NCI-H345 (cell line): ENCODE measurements at regions not wholly inside any gene's neighbourhood (a gene's known extent, or its start where the extent isn't known, plus 50 kb on each side); places are given as distances from the start of the nearest gene placed in this dataset.
"Not testable (repeated sequence)": the region's sequence is repeated elsewhere in the genome, so short reads cannot be mapped to it uniquely, and the experiment has no call there.

ENCODE experiments used
- DNase-seq: peaks from one replicate; lab custom pipeline; 2025; lab: John Stamatoyannopoulos, UW

- no peak for DNase-seq
Measured at GRCh38 chr3:168976969-168977368, 686.5 kb downstream of the MECOM start.

DNA sequence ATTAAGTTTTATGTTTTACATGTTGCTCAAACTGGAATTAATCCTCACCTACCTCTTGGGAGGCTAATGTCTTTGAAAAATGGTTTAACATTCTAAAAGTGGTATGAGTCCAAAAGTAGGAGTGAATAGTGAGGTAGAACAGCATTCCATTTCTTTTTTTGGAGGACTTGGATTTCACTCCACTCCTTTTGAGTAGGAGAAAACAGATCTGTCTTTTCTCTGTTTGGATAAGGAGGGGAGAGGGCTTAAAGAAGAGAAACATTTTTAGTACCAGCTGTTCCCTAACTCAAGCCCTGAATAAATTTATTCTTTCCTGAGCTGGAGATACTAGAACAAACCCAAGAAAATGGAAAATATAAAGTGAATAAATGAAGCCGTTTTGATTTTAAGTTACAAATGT, 687.9 kb downstream of the MECOM start:
- no peak for DNase-seq

GRCh38 chr3:168974617-168975403, 688.7 kb downstream of the MECOM start:
- no peak for DNase-seq

GRCh38 chr3:168973897-168974296, 689.6 kb downstream of the MECOM start:
- DNase-seq: no peak

- no peak for DNase-seq
Measured at GRCh38 chr3:168973206-168973605, 690.3 kb downstream of the MECOM start.

DNA sequence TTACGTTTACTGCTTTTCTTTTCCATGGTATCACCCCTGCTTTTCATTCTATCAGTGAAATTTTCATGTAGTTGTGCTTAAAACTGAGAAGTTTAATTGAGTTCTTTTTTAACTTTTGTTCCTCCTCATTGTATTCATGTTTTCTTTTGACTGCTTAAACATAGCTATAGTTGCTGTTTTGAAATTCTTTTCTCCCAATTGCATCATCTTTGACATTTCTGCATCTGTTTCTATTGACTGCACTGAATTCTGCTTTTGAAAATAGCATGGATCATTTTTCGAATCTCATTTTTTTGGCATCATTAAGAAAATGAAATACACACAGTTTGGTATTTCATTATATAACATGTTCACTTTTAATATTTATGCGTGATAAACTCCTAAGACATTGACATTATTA, 694.9 kb downstream of the MECOM start:
- no peak for DNase-seq

DNA sequence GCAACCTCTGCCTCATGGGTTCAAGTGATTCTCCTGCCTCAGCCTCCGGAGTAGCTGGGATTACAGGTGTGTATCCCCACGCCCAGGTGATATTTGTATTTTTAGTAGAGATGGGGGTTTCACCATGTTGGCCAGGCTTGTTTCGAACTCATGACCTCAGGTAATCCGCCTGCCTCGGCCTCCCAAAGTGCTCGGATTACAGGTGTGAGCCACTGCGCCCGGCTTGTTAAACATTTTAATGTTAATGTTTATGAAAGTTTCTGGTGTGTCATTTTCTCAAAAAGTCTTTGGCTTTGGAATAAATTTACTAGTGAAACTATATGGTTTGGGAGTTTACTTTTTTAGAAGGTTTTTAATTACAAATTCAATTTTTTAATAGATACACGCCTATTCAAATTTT, 698.8 kb downstream of the MECOM start:
- DNase-seq: no peak

DNA sequence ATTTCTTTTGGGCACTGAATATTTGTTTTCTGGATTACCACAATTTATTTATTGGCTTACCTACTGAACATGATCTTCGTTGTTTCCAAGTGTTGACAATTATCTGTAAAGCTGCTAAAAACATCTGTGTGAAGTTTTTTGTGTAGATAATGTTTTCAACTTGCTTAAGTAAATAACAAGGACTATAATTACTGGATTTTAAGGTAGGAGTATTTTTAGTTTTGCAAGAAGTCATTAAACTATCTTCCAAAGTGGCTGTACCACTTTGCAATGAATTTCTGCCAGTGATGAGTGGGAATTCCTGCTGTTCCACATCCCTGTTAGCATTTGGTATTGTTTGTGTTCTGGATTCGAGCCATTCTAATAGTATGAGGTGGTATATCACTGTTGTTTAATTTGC, 702.2 kb downstream of the MECOM start:
- DNase-seq: no peak

DNA sequence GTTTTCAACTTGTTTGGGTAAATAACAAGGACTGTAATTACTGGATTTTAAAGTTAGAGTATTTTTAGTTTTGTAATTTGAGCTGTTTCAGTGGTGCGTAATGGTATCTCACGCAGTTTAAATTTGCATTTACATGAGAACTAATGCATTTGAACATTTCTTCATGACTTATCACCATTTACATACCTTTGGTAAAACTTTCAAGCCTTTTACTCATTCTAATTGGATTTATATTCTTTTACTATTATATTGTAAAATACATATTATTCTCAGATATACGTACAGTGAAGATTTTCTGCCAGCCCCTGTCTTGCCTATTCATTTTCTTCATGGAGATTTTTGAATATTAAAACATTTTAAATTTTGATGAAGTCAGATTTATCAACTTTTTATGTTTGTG, 703.8 kb downstream of the MECOM start:
- DNase-seq: no peak

GRCh38 chr3:168958466-168958865, 705.0 kb downstream of the MECOM start:
- no peak for DNase-seq

- no peak for DNase-seq
Measured at GRCh38 chr3:168956076-168956475, 707.4 kb downstream of the MECOM start.

DNA sequence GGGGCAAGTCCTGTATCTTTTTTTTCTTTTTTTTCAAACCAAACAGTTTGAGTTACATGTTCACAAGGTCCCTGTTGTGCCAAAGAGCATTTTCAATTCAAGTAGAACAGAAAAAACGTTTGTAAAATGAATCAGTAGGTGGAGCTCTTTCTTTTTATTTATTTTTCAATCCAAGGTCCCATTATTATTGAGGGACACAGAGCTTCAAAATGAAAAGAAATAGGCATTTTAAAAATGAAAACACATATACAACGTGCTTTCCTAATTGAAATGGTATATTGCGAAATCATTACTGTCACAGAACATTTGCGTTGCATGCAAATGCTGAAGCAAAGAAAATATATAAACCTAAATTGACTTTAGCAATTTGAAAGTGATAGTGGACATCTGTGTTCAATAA, 711.0 kb downstream of the MECOM start:
- no peak for DNase-seq

DNA sequence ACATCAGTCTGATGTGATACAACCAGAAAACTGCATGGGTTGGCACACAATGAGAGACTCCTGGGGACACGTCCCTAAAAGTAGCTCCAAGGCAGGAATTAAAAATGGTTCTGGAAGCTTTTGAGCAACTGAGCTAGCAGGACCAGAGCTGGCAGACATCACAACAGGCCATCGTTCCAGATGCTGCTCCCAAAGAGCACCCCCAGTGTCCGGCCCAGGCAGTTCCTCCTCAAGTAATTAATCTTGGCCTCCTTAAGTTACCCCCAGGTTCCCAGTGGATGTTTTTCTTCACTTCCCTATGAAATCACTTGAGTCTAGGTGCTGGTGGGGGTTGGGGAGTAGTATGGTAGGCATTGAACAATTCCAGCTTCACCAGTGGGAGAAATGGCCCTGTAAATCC, 711.6 kb downstream of the MECOM start:
- DNase-seq: no peak

- no peak for DNase-seq
Measured at GRCh38 chr3:168951368-168951767, 712.1 kb downstream of the MECOM start.

- no peak for DNase-seq
Measured at GRCh38 chr3:168950622-168951021, 712.9 kb downstream of the MECOM start.

- DNase-seq: no peak
Measured at GRCh38 chr3:168939651-168940238, 723.8 kb downstream of the MECOM start.

GRCh38 chr3:168933614-168934013, 729.9 kb downstream of the MECOM start:
- no peak for DNase-seq

DNA sequence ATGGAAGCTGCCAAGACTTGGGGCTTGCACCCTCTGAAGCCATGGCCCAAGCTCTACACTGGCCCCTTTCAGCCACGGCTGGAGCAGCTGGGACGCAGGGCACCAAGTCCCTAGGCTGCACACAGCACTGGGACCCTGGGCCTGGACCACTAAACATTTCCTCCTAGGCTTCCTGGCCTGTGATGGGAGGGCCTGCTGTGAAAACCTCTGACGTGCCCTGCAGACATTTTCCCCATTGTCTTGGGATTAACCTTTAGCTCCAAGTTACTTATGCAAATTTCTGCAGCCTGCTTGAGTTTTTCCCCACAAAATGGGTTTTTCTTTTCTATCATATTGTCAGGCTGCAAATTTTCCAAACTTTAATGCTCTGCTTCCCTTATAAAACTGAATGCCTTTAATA, 733.5 kb downstream of the MECOM start:
- not testable (repeated sequence) for DNase-seq

DNA sequence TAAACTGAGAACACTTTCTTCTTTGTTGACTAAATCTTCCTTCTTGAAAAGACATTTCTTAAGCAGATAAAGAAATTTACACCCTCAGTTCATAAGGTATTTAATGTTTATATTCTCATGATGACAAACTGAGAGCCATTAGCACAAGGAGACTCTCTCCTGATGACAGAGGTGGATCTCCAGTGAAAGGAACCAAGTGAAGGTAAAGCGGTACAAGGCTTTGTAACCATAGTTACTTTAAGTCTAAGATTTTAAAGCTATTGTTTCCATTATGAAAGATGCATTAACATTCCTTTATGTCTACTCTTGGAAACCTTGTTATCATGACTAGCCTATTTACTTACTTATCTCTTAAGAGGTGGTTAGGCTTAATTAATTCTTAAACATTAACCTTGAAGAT, 737.1 kb downstream of the MECOM start:
- no peak for DNase-seq

DNA sequence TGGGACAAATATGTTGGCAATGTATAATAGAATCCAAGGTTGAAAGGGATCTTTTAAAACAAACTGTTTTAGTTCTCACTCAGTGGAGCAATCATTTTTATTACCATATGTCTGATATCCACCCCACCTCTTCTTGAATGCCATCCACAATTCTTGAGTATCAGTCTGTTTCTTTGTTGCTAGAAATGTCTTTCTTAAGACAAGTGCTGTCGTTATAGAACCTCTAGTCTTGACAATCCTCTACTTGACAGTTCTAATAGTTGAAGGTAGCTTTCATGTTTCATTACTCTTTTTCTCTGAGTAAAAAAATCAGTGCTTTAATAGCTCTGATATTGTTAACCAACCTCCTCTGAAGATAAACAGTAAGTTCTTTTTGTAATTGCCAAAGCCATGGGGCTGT, 737.9 kb downstream of the MECOM start:
- no peak for DNase-seq

DNA sequence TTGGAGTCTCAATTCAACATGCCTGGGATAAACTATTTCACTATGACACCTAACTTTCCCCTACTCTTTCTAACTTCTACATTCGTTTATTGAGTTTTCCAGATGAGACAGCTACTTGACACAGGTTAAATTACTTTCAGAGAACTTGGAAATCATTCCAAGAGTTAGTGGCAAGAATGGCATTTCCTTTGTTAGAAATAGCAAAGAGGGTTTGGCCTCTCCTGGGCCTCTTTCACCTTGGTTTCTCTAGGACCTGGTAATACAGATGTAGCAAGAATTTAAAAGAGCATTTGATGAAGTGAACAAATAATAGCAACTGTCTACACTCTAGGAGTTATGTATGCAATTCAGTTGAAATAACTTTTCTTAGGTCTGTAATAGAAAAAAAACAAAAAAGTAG, 748.9 kb downstream of the MECOM start:
- no peak for DNase-seq

DNA sequence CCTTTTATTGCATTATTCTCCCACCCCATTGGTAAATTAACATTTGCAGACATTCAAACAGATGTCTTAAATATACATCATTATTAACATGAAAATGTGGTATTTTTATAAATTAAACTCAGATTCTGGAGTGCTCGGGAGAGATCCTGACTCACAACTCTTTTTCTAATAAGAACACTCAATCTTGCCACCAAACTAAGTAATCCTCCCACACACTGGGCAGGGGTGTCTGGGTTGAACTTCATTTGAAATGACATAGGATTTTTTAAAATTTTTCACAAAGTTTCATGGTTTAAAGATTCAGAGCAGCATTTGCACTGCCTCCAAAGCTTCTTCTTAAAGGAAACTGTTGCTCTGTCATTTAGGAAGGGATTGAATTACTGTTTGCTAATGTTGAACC, 754.3 kb downstream of the MECOM start:
- no peak for DNase-seq

DNA sequence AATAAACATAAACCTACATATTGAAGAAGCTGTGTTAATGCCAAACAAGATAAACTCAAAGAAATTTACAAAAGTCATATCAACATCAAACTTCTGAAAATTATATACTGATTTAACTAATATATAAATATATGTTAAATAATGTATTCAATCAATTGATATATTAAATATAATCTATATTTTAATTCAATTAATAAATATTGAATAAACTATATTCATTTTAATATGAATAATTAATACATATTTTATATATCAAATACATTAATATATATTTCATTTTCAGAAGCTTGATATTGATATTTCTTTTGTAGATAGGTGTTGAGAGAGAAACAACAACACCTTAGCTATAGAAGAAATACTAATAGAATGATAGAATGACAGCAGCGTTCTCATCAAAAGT, 768.1 kb downstream of the MECOM start:
- DNase-seq: no peak

- no peak for DNase-seq
Measured at GRCh38 chr3:168894214-168894613, 769.3 kb downstream of the MECOM start.
